ENCODE measurements at regions not wholly inside any gene's neighbourhood (a gene's known extent, or its start where the extent isn't known, plus 50 kb on each side); places are given as distances from the start of the nearest gene placed in this dataset.

DNA sequence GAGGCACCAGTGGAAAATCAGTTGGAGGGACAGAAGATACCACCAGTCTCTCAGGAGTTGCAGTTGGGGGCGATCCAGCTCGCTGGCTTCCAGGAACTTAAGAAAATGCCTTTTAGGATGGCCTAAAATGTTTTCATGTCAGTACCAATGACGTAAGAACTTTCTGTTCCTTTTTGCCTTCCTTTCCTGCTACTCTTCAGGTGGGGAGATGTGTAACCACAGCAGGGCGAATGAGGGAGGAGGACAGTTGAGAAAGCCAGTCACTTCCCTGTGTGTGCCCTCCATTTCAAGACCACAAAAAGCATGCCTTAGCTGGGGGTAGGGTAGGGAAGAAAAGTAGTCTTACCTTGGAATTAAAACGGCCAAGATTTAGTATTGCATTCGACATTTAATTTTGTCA lies 941.6 kb downstream of the NLGN4Y start:
- Histone ChIP-seq H3K27ac (ENCODE audit: low read depth, low read length) (no peak overlapping the region), H3K27me3 (ENCODE audit: control insufficient read depth, insufficient read depth, low read length) (no peaks in the 10 kb centered on the region), H3K9me3 (ENCODE audit: control insufficient read depth, insufficient read depth, low read length) (no peaks in the 10 kb centered on the region), H3K4me3 (ENCODE audit: low read depth, low read length) (no peak overlapping the region), H3K4me1 (ENCODE audit: control insufficient read depth, insufficient read depth, low read length) (no peaks in the 10 kb centered on the region), H3K36me3 (ENCODE audit: control insufficient read depth, insufficient read depth, low read length) (no peaks in the 10 kb centered on the region)
- DNase-seq (ENCODE audit: low read depth in 4 of 6, low spot score in 6 of 6): no peak
- no CpG with 5 or more reads among the region's 6 CpGs for WGBS (ENCODE audit: insufficient coverage)

DNA sequence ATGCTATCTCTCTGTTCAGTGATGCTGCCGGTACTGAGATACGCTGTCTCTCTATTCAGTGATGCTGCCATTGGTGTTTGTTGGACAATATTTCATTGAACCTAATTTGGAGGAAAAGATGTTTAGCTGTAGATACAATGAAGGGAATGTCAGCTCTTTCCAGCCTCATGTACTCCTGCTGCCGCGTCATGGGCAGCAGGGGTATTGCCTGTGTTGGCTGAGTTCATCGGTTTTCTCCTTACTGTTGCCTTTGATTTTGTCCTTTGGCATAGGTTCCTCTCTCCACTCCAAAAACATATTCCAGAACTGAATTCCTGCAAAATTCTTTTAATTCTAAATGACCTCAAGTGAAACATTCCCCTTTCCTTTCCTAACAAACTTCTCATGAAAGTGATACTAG lies 942.6 kb downstream of the NLGN4Y start:
- no CpG with 5 or more reads among the region's 5 CpGs for WGBS (ENCODE audit: insufficient coverage)
- no peaks in the 10 kb centered on the region for H3K4me1 ChIP-seq (ENCODE audit: control insufficient read depth, insufficient read depth, low read length)
- no peaks in the 10 kb centered on the region for H3K9me3 ChIP-seq (ENCODE audit: control insufficient read depth, insufficient read depth, low read length)
- no peak overlapping the region for H3K27ac ChIP-seq (ENCODE audit: low read depth, low read length)
- no peaks in the 10 kb centered on the region for H3K27me3 ChIP-seq (ENCODE audit: control insufficient read depth, insufficient read depth, low read length)
- H3K36me3 ChIP-seq (ENCODE audit: control insufficient read depth, insufficient read depth, low read length): no peaks in the 10 kb centered on the region
- no peak overlapping the region for H3K4me3 ChIP-seq (ENCODE audit: low read depth, low read length)
- DNase-seq (ENCODE audit: low read depth in 4 of 6, low spot score in 6 of 6): no peak

DNA sequence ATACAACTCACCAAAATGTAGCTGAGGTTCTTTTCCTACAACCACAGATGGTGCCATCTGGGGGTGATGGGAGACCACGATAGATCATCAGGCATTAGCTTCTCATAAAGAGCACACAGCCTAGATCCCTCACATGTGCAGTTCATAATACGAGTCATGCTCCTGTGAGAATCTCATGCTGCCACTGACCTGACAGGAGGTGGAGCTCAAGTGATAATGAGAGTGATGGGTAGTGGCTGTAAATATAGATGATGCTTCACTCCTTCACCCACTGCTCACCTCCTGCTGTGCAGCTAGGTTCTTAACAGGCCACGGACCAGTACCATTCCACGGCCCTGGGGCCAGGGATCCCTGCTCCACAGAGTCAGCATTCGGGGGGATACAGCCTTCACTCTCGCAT lies 943.8 kb downstream of the NLGN4Y start:
- Histone ChIP-seq H3K36me3 (ENCODE audit: control insufficient read depth, insufficient read depth, low read length) (no peaks in the 10 kb centered on the region), H3K27me3 (ENCODE audit: control insufficient read depth, insufficient read depth, low read length) (no peaks in the 10 kb centered on the region), H3K4me3 (ENCODE audit: low read depth, low read length) (no peak overlapping the region), H3K9me3 (ENCODE audit: control insufficient read depth, insufficient read depth, low read length) (no peaks in the 10 kb centered on the region), H3K4me1 (ENCODE audit: control insufficient read depth, insufficient read depth, low read length) (no peaks in the 10 kb centered on the region), H3K27ac (ENCODE audit: low read depth, low read length) (no peak overlapping the region)
- no peak for DNase-seq (ENCODE audit: low read depth in 4 of 6, low spot score in 6 of 6)
- no CpG with 5 or more reads among the region's 6 CpGs for WGBS (ENCODE audit: insufficient coverage)

DNA sequence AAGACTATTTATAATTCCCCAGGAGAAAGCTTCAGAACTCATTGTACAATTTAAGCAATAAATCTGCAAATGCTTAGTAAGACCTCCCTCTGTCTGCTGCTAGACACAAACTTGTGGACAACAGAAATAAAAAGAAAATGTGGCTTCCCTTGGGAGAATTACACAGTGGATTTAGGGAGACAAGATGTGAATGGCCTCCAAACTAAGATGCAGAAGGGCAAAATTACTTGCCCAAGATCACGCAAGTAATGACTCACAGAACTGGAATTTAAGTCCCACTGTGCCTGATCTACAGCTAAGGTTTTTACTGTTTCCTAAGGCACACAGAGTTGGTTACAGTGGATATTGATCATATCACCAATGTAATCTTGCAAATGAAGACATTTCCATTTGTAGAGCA lies 947.0 kb downstream of the NLGN4Y start:
- WGBS (ENCODE audit: insufficient coverage): no CpG with 5 or more reads among the region's 1 CpG
- H3K27me3 ChIP-seq (ENCODE audit: control insufficient read depth, insufficient read depth, low read length): no peaks in the 10 kb centered on the region
- no peaks in the 10 kb centered on the region for H3K4me1 ChIP-seq (ENCODE audit: control insufficient read depth, insufficient read depth, low read length)
- H3K27ac ChIP-seq (ENCODE audit: low read depth, low read length): no peak overlapping the region
- H3K9me3 ChIP-seq (ENCODE audit: control insufficient read depth, insufficient read depth, low read length): no peaks in the 10 kb centered on the region
- no peak for DNase-seq (ENCODE audit: low read depth in 4 of 6, low spot score in 6 of 6)
- H3K36me3 ChIP-seq (ENCODE audit: control insufficient read depth, insufficient read depth, low read length): no peaks in the 10 kb centered on the region
- no peak overlapping the region for H3K4me3 ChIP-seq (ENCODE audit: low read depth, low read length)

DNA sequence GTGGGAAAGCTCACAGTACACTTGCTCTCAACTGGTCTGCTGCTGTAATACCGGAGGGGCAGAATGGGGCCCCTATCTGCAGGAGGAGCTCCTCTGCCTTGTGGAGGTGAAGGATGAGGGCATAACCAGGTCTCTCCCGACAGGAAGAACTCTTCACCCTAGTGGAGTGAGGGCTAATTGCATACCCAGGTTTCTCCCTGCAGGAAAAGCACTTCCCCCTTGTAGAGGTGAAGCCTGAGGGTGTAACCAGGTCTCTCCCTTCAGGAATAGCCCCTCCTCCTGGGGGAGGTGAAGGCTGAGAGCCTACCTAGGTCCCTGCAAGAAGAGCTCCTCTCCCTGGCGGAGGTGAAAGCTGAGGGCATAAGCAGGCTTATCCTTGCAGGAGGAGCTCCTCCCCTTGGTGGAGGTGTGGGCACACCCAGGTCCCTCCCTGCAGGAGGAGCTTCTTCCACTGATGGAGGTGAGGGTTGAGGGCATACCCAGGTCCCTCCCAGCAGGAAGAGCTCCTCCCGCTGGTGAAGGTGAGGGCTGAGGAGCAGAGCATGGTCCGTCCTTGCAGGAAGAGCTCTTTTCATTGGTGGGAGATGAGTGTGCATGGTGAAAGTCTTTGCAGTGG lies 954.1 kb downstream of the NLGN4Y start:
- WGBS (ENCODE audit: insufficient coverage): no CpG with 5 or more reads among the region's 5 CpGs

DNA sequence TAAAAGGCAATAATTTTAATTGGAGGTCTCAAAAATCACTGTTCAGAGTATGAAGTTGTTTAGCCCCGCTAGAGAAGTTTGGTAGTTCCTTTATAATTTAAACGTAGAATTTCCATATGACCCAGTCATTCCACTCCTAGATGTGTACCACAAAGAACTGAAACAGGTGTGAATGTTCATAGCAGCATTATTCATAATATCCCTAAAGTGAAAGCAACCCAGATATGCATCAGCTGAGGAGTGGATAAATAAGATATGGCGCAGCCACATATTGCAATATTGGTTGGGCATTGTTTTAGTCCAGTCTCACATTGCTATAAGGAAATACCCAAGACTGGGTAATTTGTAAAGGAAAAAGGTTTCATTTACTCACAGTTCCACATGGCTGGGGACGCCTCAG lies 976.2 kb downstream of the NLGN4Y start:
- H3K27me3 ChIP-seq (ENCODE audit: control insufficient read depth, insufficient read depth, low read length): no peaks in the 10 kb centered on the region
- no peaks in the 10 kb centered on the region for H3K9me3 ChIP-seq (ENCODE audit: control insufficient read depth, insufficient read depth, low read length)
- DNase-seq (ENCODE audit: low read depth in 4 of 6, low spot score in 6 of 6): no peak
- H3K27ac ChIP-seq (ENCODE audit: low read depth, low read length): no peak overlapping the region
- H3K4me1 ChIP-seq (ENCODE audit: control insufficient read depth, insufficient read depth, low read length): no peaks in the 10 kb centered on the region
- WGBS (ENCODE audit: insufficient coverage): no CpG with 5 or more reads among the region's 4 CpGs
- no peak overlapping the region for H3K4me3 ChIP-seq (ENCODE audit: low read depth, low read length)
- H3K36me3 ChIP-seq (ENCODE audit: control insufficient read depth, insufficient read depth, low read length): no peaks in the 10 kb centered on the region

More for the DNA sequence above, 954.1 kb downstream of the NLGN4Y start:
- Histone ChIP-seq H3K4me3 (ENCODE audit: low read depth, low read length) (no peak overlapping the region), H3K27me3 (ENCODE audit: control insufficient read depth, insufficient read depth, low read length) (no peaks in the 10 kb centered on the region), H3K27ac (ENCODE audit: low read depth, low read length) (no peak overlapping the region), H3K36me3 (ENCODE audit: control insufficient read depth, insufficient read depth, low read length) (no peaks in the 10 kb centered on the region), H3K9me3 (ENCODE audit: control insufficient read depth, insufficient read depth, low read length) (no peaks in the 10 kb centered on the region), H3K4me1 (ENCODE audit: control insufficient read depth, insufficient read depth, low read length) (no peaks in the 10 kb centered on the region)
- DNase-seq (ENCODE audit: low read depth in 4 of 6, low spot score in 6 of 6): no peak

DNA sequence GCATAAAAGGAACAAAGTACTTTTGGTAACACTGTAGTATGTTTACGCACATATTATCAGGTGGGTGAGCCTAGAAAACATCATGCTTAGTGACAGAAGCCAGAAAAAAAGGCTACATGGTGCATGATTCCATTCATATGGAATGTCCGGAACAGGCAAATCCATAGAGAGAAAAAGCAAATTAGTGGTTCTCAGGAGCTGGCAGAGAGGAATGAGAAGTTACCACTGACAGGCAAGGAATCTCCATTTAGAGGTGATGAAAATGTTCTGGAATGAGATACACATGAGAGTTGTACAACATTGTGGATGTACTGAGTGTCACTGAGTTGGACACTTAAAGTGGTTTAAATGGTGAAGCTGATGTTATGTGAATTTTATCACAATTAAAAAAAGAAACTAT lies 976.9 kb downstream of the NLGN4Y start:
- Histone ChIP-seq H3K4me3 (ENCODE audit: low read depth, low read length) (no peak overlapping the region), H3K36me3 (ENCODE audit: control insufficient read depth, insufficient read depth, low read length) (no peaks in the 10 kb centered on the region), H3K27me3 (ENCODE audit: control insufficient read depth, insufficient read depth, low read length) (no peaks in the 10 kb centered on the region), H3K4me1 (ENCODE audit: control insufficient read depth, insufficient read depth, low read length) (no peaks in the 10 kb centered on the region), H3K27ac (ENCODE audit: low read depth, low read length) (no peak overlapping the region), H3K9me3 (ENCODE audit: control insufficient read depth, insufficient read depth, low read length) (no peaks in the 10 kb centered on the region)
- no peak for DNase-seq (ENCODE audit: low read depth in 4 of 6, low spot score in 6 of 6)
- no CpG with 5 or more reads among the region's 2 CpGs for WGBS (ENCODE audit: insufficient coverage)

DNA sequence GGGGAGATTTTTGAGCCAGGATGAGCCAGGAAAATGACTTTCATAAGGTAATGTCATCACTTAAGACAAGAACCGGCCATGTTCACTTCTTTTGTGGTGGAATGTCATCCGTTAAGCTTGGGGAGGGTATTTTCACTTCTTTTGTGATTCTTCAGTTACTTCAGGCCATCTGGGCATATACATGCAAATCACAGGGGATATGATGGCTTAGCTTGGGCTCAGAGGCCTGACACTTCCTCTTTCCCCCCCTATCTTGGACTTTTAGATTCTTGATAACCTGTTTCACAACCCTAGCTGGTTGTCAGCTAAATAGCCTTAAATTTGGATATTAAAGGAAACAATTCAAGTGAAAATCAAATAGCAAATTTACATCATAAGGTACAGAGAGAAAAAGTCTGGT lies 986.0 kb downstream of the NLGN4Y start:
- Histone ChIP-seq H3K27me3 (ENCODE audit: control insufficient read depth, insufficient read depth, low read length) (no peaks in the 10 kb centered on the region), H3K36me3 (ENCODE audit: control insufficient read depth, insufficient read depth, low read length) (no peaks in the 10 kb centered on the region), H3K4me1 (ENCODE audit: control insufficient read depth, insufficient read depth, low read length) (no peaks in the 10 kb centered on the region), H3K4me3 (ENCODE audit: low read depth, low read length) (no peak overlapping the region), H3K9me3 (ENCODE audit: control insufficient read depth, insufficient read depth, low read length) (no peaks in the 10 kb centered on the region), H3K27ac (ENCODE audit: low read depth, low read length) (no peak overlapping the region)
- WGBS (ENCODE audit: insufficient coverage): no CpG with 5 or more reads among the region's 2 CpGs
- DNase-seq (ENCODE audit: low read depth in 4 of 6, low spot score in 6 of 6): no peak

DNA sequence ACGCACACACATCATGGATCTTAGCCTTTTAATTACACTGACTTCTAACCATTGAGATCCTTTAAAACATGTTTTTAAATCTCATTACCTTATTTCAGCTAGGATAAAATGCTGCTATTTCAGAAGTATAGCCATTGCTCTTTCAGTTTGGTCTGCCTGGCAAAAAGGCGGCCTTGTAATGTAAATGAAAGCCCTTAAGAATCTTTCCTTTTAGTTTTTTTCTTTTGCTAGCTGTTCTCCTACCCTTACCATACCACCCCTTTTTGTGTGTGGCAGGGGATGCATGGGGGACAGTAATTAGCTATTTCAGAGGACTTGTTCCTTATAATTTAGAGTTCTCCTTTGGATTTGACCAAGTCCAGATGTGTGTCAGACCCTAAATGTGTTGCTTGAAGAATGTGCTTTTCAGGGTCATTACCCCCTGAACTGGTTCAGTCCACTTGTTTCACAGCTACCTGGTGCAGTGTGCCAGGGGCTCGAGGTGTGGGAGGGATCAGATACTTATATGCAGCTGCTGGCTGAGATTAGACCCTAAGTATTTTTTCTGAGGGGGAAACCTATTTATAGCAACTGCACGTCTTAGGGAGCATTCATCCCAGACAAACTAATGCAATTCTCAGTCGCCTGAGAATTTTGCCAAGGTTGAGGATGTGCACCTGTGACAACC lies 986.8 kb downstream of the NLGN4Y start:
- no peak for DNase-seq (ENCODE audit: low read depth in 4 of 6, low spot score in 6 of 6)
- WGBS (ENCODE audit: insufficient coverage): no CpG with 5 or more reads among the region's 5 CpGs
- Histone ChIP-seq H3K4me1 (ENCODE audit: control insufficient read depth, insufficient read depth, low read length) (no peaks in the 10 kb centered on the region), H3K27ac (ENCODE audit: low read depth, low read length) (no peak overlapping the region), H3K9me3 (ENCODE audit: control insufficient read depth, insufficient read depth, low read length) (no peaks in the 10 kb centered on the region), H3K36me3 (ENCODE audit: control insufficient read depth, insufficient read depth, low read length) (no peaks in the 10 kb centered on the region), H3K27me3 (ENCODE audit: control insufficient read depth, insufficient read depth, low read length) (no peaks in the 10 kb centered on the region), H3K4me3 (ENCODE audit: low read depth, low read length) (no peak overlapping the region)

DNA sequence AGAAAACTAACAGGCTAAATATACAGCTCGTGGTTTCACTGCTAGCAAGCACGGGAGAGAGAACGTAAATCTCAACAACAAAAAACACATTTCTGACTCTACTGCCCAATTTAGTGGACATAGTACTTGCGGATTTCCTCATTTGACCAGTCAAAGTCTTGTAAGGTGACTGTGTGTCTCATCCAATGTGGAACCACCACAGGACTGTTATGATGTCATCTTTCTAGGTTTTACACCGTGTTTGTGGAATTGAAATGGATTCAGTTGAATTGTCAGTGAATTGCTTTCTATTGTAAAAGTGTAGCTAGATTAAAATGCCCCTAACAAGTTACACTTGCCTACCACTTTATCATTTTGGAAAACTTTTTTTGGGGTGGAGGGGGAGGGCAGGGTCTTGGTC lies 1010.8 kb downstream of the NLGN4Y start:
- no peak overlapping the region for H3K4me3 ChIP-seq (ENCODE audit: low read depth, low read length)
- H3K4me1 ChIP-seq (ENCODE audit: control insufficient read depth, insufficient read depth, low read length): no peaks in the 10 kb centered on the region
- no peak overlapping the region for H3K27ac ChIP-seq (ENCODE audit: low read depth, low read length)
- no peak for DNase-seq (ENCODE audit: low read depth in 4 of 6, low spot score in 6 of 6)
- no peaks in the 10 kb centered on the region for H3K36me3 ChIP-seq (ENCODE audit: control insufficient read depth, insufficient read depth, low read length)
- no peaks in the 10 kb centered on the region for H3K9me3 ChIP-seq (ENCODE audit: control insufficient read depth, insufficient read depth, low read length)
- H3K27me3 ChIP-seq (ENCODE audit: control insufficient read depth, insufficient read depth, low read length): no peaks in the 10 kb centered on the region
- no CpG with 5 or more reads among the region's 5 CpGs for WGBS (ENCODE audit: insufficient coverage)
